Subcutaneous abdominal adipose tissue (tissue), 5 donors: ENCODE measurements at regions not wholly inside any gene's neighbourhood (a gene's known extent, or its start where the extent isn't known, plus 50 kb on each side); places are given as distances from the start of the nearest gene placed in this dataset.

Experiments
- H3K27ac ChIP-seq: one replicate; pipeline ENCODE4 v1.7.0; 2013; ENCODE audit warnings: low read depth, mild to moderate bottlenecking, inconsistent platforms, low read length, moderate library complexity
- H3K27me3 ChIP-seq, 5 donors: one replicate each; pipeline ENCODE4 v1.7.0; 2013; ENCODE audit warnings: low read length in 5 of 5, inconsistent platforms in 1 of 5; ENCODE audit not compliant: control insufficient read depth in 5 of 5, insufficient read depth in 4 of 5
- H3K36me3 ChIP-seq, 5 donors: one replicate each; pipeline ENCODE4 v1.7.0; 2013; ENCODE audit warnings: low read length in 5 of 5; ENCODE audit not compliant: control insufficient read depth in 5 of 5, insufficient read depth in 5 of 5
- H3K4me1 ChIP-seq, 5 donors: one replicate each; pipeline ENCODE4 v1.7.0; 2013; ENCODE audit warnings: low read length in 5 of 5, mild to moderate bottlenecking in 3 of 5, moderate library complexity in 1 of 5; ENCODE audit not compliant: control insufficient read depth in 5 of 5, insufficient read depth in 5 of 5
- H3K4me3 ChIP-seq, 5 donors: one replicate each; pipeline ENCODE4 v1.7.0; 2013; ENCODE audit warnings: low read length in 5 of 5, low read depth in 1 of 5
- H3K9ac ChIP-seq, 5 donors: one replicate each; pipeline ENCODE4 v1.7.0; 2013; ENCODE audit warnings: low read length in 5 of 5, mild to moderate bottlenecking in 4 of 5, moderate library complexity in 3 of 5
- H3K9me3 ChIP-seq, 5 donors: one replicate each; pipeline ENCODE4 v1.7.0; 2013; ENCODE audit warnings: low read length in 5 of 5; ENCODE audit not compliant: control insufficient read depth in 5 of 5
- donor health status: healthy.
- donor health status: healthy.
- donor health status: healthy.
- donor health status: healthy.
- donor health status: healthy.

DNA sequence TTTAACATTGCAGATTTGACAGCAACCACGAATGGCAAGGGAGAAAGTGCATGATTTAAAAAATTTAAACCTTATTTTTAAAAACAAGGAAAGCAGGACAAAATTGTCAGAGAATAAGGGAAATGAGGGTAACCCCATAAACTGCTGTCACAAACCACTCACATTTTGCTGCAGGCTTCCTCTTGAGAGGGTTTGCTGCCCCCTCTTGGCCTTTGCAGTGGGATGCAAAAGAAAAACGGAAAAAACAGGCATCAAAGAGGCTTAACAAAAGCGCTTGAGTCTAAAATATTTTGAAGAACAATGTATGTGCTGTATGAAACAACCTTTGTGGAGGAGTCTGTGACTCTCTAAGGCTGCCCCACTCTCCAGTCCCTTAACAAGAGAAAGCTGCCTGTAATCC is 91.6 kb downstream of the TMX3 start:
- H3K9ac ChIP-seq = no peak overlapping the region
- H3K9me3 ChIP-seq = peaks cover 0 to 2% (median 0%) of the 10 kb centered on the region in 5 donors
- H3K4me3 ChIP-seq = no peak overlapping the region
- peaks cover 0 to 7% (median 0%) of the 10 kb centered on the region in 5 donors for H3K4me1 ChIP-seq
- H3K27me3 ChIP-seq = no peaks in the 10 kb centered on the region
- H3K36me3 ChIP-seq = no peaks in the 10 kb centered on the region
- no peak overlapping the region for H3K27ac ChIP-seq

DNA sequence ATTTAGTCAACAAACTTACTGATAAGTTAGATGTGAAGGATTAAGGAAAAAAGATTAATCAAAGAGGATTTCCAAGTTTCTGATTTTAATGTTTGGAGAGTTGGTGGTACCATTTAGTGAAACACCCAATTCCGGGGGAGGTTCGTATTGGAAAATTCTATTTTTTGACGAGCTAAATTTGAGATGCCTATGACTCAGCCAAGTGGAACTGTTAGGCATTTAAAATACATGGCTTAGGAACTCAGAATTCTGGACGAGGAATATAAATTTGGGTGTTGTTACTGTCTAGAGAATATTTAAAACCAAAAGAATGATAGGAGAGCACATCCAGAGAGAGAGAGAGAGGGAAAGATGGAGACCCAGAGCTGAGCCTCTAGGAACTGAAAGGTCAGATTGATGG is 103.6 kb downstream of the TMX3 start:
- no peak overlapping the region for H3K4me3 ChIP-seq
- H3K27ac ChIP-seq = no peak overlapping the region
- no peaks in the 10 kb centered on the region for H3K27me3 ChIP-seq
- H3K9ac ChIP-seq = no peak overlapping the region
- H3K4me1 ChIP-seq = no peaks in the 10 kb centered on the region
- H3K9me3 ChIP-seq = no peaks in the 10 kb centered on the region
- no peaks in the 10 kb centered on the region for H3K36me3 ChIP-seq

DNA sequence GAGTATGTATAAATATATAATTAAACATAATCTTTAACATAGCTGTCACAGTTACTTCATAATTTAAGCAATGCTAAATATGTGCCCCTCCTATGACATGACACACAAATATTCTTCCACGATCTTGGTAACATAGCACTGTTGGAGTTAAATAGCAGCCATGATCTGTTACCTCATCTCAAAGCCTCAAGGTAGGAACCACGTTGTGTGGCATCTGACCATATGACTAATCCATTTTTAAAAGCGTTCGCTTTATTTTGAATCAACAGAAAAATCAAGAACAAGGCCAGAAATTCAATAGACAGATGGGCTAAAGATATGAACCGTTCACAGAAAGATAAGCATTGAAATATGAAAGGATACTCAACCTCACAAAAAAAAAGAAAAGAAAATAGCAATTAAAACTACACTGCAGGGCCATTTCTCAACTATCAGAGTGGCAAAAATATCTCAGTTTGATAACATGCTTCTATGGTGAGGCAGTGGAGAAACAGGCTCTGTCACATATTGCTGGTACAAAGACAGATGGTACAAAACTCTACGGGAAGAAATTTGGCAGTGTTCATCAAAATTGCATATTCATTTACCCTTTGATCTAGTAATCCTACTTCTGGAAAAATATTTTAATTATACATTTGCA is 105.9 kb downstream of the TMX3 start:
- no peaks in the 10 kb centered on the region for H3K36me3 ChIP-seq

DNA sequence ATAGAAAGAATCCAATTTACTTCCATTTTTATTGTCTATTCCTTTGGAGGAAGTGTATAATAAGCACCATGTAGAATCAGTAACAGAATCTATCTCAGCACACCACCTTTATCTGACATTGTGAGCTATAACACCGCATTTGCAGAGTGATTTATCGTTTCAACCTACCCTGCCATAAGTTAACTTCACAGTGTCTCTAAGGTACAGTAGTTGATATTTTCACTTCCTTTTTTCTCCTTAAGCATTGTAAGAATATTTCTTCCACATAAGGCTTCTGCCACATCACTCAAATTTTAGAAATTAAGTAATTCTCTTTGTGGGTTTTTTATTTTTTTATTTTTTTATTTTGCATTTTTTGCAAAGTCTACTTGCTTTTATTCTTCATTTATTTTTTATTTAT is 107.1 kb downstream of the TMX3 start:
- Histone ChIP-seq H3K4me1 (no peaks in the 10 kb centered on the region), H3K27me3 (no peaks in the 10 kb centered on the region)

More for the DNA sequence above, 105.9 kb downstream of the TMX3 start:
- Histone ChIP-seq H3K4me3 (no peak overlapping the region), H3K4me1 (no peaks in the 10 kb centered on the region), H3K27me3 (no peaks in the 10 kb centered on the region), H3K9me3 (no peaks in the 10 kb centered on the region), H3K9ac (no peak overlapping the region), H3K27ac (no peak overlapping the region)

DNA sequence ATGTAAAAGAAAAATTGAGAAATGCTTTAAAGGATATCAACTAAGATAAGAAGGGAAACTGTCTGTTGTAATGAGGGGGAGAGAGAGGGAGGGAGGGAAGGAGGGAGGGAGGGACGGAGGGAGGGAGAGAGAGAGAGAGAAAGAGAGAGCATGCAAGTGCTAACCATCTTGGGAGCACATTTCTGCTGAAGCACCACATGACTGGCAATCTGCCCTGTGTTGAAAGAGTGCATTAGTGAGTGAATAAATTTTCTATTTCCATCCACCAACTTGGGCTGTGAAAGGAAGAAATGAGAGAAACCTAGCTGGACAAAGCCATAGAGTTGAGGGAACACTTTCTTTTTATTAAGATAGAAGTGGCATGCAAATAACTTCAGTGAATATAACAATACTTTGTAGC is 110.7 kb downstream of the TMX3 start:
- Histone ChIP-seq H3K9me3 (no peaks in the 10 kb centered on the region), H3K27ac (no peak overlapping the region), H3K36me3 (no peaks in the 10 kb centered on the region), H3K4me3 (no peak overlapping the region), H3K27me3 (no peaks in the 10 kb centered on the region), H3K4me1 (no peaks in the 10 kb centered on the region), H3K9ac (no peak overlapping the region)

More for the DNA sequence above, 107.1 kb downstream of the TMX3 start:
- Histone ChIP-seq H3K9me3 (no peaks in the 10 kb centered on the region), H3K4me3 (no peak overlapping the region), H3K9ac (no peak overlapping the region), H3K36me3 (no peaks in the 10 kb centered on the region), H3K27ac (no peak overlapping the region)

DNA sequence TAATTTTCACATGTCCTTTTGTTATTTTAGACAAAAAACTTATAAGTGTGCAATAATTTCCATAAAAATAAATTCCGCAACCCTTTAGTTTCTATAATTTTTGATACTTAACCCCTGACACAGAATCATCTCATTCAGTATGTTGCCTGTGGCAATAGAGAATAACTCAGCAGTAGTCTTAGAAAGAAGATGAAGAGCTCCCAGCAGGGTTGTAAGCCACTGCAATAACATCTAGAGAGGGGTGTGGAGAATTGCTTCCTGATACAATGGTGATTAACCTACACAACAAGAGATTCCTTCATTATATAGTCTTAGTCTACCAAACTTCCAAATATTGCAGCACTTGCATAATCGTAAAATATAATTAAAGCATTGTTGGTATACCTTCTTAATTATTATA is 118.9 kb downstream of the TMX3 start:
- H3K9ac ChIP-seq = no peak overlapping the region
- no peaks in the 10 kb centered on the region for H3K27me3 ChIP-seq
- no peak overlapping the region for H3K27ac ChIP-seq
- H3K4me3 ChIP-seq = no peak overlapping the region
- no peaks in the 10 kb centered on the region for H3K36me3 ChIP-seq
- H3K9me3 ChIP-seq = no peaks in the 10 kb centered on the region
- H3K4me1 ChIP-seq = no peaks in the 10 kb centered on the region

DNA sequence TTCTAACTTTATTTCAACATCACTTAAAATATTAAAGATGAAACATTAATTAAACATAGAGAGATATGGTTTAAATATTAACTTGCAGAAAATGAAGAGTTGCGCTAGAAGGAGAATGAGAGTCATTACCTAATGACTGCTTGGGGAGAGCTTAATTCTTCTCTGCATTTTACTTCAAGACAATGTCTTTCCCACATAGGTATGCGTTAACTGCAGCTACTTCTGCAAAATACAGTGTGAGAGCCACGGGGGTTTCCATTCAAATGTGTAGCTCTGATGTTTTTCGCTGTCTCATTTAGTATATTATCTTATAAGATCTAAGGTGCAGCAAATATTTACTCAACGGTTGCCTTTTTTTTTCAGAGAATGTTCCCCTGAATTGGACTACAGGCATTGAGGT is 126.7 kb downstream of the TMX3 start:
- no peak overlapping the region for H3K4me3 ChIP-seq
- H3K4me1 ChIP-seq = peaks cover 0 to 4% (median 0%) of the 10 kb centered on the region in 5 donors

DNA sequence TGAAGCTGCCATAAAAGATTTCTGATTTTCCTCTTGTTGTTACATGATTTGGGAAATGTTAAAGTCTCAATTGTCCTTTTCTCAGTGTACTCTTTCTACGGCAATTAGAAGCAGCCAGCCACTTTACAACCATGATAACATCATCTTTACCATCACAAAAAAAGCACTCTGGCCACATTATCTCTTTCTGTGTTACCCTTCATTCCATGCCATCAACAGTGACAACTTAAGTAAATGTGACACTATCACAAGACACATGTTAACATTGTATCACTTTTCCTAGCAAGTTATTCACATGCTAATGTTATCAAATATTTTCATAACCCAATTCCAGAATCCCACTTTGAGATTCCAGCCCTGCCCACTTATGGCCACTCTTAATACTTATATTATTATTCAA is 131.2 kb downstream of the TMX3 start:
- Histone ChIP-seq H3K9ac (no peak overlapping the region), H3K9me3 (no peaks in the 10 kb centered on the region), H3K36me3 (no peaks in the 10 kb centered on the region), H3K27me3 (no peaks in the 10 kb centered on the region), H3K4me1 (peaks cover 0 to 4% (median 0%) of the 10 kb centered on the region in 5 donors), H3K4me3 (no peak overlapping the region), H3K27ac (no peak overlapping the region)

More for the DNA sequence above, 126.7 kb downstream of the TMX3 start:
- no peaks in the 10 kb centered on the region for H3K27me3 ChIP-seq
- H3K36me3 ChIP-seq = no peaks in the 10 kb centered on the region
- no peaks in the 10 kb centered on the region for H3K9me3 ChIP-seq
- no peak overlapping the region for H3K9ac ChIP-seq
- H3K27ac ChIP-seq = no peak overlapping the region

DNA sequence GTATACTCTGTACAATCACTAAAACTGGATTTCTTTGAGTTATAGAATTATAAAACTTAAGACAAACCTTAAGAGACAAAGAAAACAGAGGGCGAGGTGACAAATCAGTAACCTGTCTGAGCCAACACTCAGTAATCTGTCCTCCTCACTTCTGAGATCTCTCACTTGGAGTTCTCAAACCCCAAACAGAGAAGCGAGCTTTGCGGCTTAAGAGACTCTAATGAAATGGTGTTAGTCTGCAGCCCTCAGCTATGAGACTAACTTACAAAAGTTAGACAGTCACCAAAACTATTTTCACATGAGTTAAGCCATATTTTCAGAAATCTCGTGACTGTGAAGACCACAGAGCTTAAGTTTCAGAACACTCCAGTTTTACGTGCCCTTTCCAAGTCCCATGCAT is 140.6 kb downstream of the TMX3 start:
- Histone ChIP-seq H3K27ac (no peak overlapping the region), H3K9ac (no peak overlapping the region), H3K4me3 (no peak overlapping the region), H3K36me3 (no peaks in the 10 kb centered on the region), H3K4me1 (no peaks in the 10 kb centered on the region), H3K9me3 (no peaks in the 10 kb centered on the region), H3K27me3 (no peaks in the 10 kb centered on the region)

DNA sequence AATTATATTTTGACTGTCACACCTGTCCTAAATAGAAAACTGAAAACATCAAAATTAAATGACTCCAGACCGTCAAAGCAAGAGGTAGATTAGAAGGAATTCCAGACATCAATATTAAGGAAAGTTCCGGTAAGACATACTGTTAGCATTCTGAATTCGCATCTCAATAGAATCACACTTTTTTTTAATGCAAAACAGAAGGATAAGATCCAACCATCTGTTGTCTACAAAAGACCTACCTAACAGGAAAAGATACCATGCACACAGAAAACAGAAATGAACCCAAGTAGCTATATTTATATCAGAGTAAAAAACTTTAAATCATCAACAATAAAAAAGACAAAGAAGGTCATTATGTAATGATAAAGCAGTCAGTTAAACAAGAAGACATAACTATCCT is 145.0 kb downstream of the TMX3 start:
- no peaks in the 10 kb centered on the region for H3K36me3 ChIP-seq
- H3K27me3 ChIP-seq = no peaks in the 10 kb centered on the region
- H3K9me3 ChIP-seq = no peaks in the 10 kb centered on the region
- no peak overlapping the region for H3K4me3 ChIP-seq
- no peaks in the 10 kb centered on the region for H3K4me1 ChIP-seq
- H3K27ac ChIP-seq = no peak overlapping the region
- no peak overlapping the region for H3K9ac ChIP-seq
